A549 (cell line): ENCODE measurements at regions not wholly inside any gene's neighbourhood (a gene's known extent, or its start where the extent isn't known, plus 50 kb on each side); places are given as distances from the start of the nearest gene placed in this dataset.

ENCODE experiments used
- ATAC-seq, 2 experiments: fragments of 200-7000 bp in 1 of 2; fragments of >200 bp in 1 of 2; cut with Nextera tagmentation in 1 of 2; cut with Tn5 transposase in 1 of 2; 3 replicates each; pipeline versions ENCODE4 v1.8.0 to v1.9.1; 2018 to 2020; ENCODE audit warnings: mild to moderate bottlenecking in 1 of 2, moderate library complexity in 1 of 2
- CTCF ChIA-PET: fragments of 300-600 bp; sonication (Branson Sonifier 250); formaldehyde crosslinking; extraction: SDS; loops from one replicate; lab custom pipeline; 2021; ENCODE audit warnings: antibody characterized with exemption, inconsistent platforms; lab: Yijun Ruan, JAX
- POLR2A ChIA-PET: fragments of 350-600 bp; formaldehyde crosslinking; extraction: SDS; loops from one replicate; lab custom pipeline; 2021; ENCODE audit warnings: antibody characterized with exemption, inconsistent platforms; lab: Yijun Ruan, JAX
- DNase-seq, 2 experiments: peaks; one replicate each; pipeline versions ENCODE4 v3.0.0 to v3.0.0-alpha.2; 2011 to 2016; ENCODE audit warnings: low read depth in 1 of 2, low spot score in 1 of 2
- FAIRE-seq: peaks from 2 replicates; lab custom pipeline; 2011; peaks lifted over from hg19 to GRCh38; lab: Jason Lieb, UNC
- H3K27ac ChIP-seq, 2 experiments: fragments of >200 bp; sonication (Bioruptor Twin); formaldehyde crosslinking; 3 replicates each; pipeline ENCODE4 v1.5.1; 2016 to 2017
- H3K4me1 ChIP-seq: fragments of >200 bp; sonication (Bioruptor Twin); formaldehyde crosslinking; 3 replicates; pipeline ENCODE4 v1.6.1; 2016
- H3K4me2 ChIP-seq: fragments of >200 bp; sonication (Bioruptor Twin); formaldehyde crosslinking; 3 replicates; pipeline ENCODE4 v1.6.1; 2016
- H3K4me3 ChIP-seq: fragments of >200 bp; sonication (Bioruptor Twin); formaldehyde crosslinking; 3 replicates; pipeline ENCODE4 v1.5.1; 2016
- H3K9me3 ChIP-seq: fragments of >200 bp; sonication (Bioruptor Twin); formaldehyde crosslinking; 3 replicates; pipeline ENCODE4 v1.6.1; 2016
- CHD4 ChIP-seq: fragments of 200-600 bp; sonication (generic); IDR thresholded peaks from 2 replicates; pipeline ENCODE4 v1.6.1; 2016; ENCODE audit warnings: antibody characterized with exemption, mild to moderate bottlenecking, borderline replicate concordance
- EP300 ChIP-seq, 2 experiments: fragments of >200 bp; sonication (Bioruptor Twin); formaldehyde crosslinking; IDR thresholded peaks; 2 replicates in 1 of 2; 3 replicates in 1 of 2; pipeline ENCODE4 v1.6.1; 2016 to 2017
- ESRRA ChIP-seq: fragments of 150-350 bp; IDR thresholded peaks from 2 replicates; pipeline ENCODE4 v1.6.1; 2014; ENCODE audit warnings: mild to moderate bottlenecking, low read length, borderline replicate concordance
- FOSB ChIP-seq: fragments of 250-450 bp; sonication (Bioruptor Pico); IDR thresholded peaks from 2 replicates; pipeline ENCODE4 v1.5.0; 2020; ENCODE audit warnings: mild to moderate bottlenecking, moderate library complexity
- FOXS1 ChIP-seq: fragments of 250-450 bp; sonication (Bioruptor Pico); IDR thresholded peaks from 2 replicates; pipeline ENCODE4 v1.5.0; 2020; ENCODE audit warnings: mild to moderate bottlenecking, moderate library complexity
- GATA3 ChIP-seq: IDR thresholded peaks from 2 replicates; pipeline ENCODE4 v1.6.1; 2012; ENCODE audit warnings: borderline replicate concordance
- HDAC2 ChIP-seq: fragments of 200-600 bp; sonication (generic); IDR thresholded peaks from 2 replicates; pipeline ENCODE4 v1.6.1; 2016
- HOXA7 ChIP-seq: fragments of 250-450 bp; sonication (Bioruptor Pico); IDR thresholded peaks from 2 replicates; pipeline ENCODE4 v1.5.0; 2020; ENCODE audit warnings: mild to moderate bottlenecking, moderate library complexity
- HOXB13 ChIP-seq: fragments of 250-450 bp; sonication (Bioruptor Pico); IDR thresholded peaks from 2 replicates; pipeline ENCODE4 v1.5.0; 2020; ENCODE audit warnings: low read depth, mild to moderate bottlenecking, moderate library complexity
- MAFK ChIP-seq: fragments of 450-650 bp; IDR thresholded peaks from 2 replicates; pipeline ENCODE4 v1.6.1; 2014; ENCODE audit not compliant: partially characterized antibody
- MYC ChIP-seq: IDR thresholded peaks from 2 replicates; pipeline ENCODE4 v1.6.1; 2012; ENCODE audit warnings: mild to moderate bottlenecking, inconsistent platforms, low read length, improper control_type of control experiment, borderline replicate concordance
- RAD21 ChIP-seq, 2 experiments: fragments of >200 bp in 1 of 2; sonication (Bioruptor Twin) in 1 of 2; formaldehyde crosslinking in 1 of 2; IDR thresholded peaks in 1 of 2; conservative IDR thresholded peaks in 1 of 2; 2 replicates in 1 of 2; 3 replicates in 1 of 2; pipeline ENCODE4 v1.6.1; 2012 to 2018; ENCODE audit warnings: inconsistent platforms in 1 of 2
- RCOR1 ChIP-seq: fragments of 150-350 bp; IDR thresholded peaks from 2 replicates; pipeline ENCODE4 v1.6.1; 2014; ENCODE audit warnings: antibody characterized with exemption, low read length, low read depth
- RFX5 ChIP-seq: fragments of 450-650 bp; IDR thresholded peaks from 2 replicates; pipeline ENCODE4 v1.7.1; 2014; ENCODE audit warnings: antibody characterized with exemption, mild to moderate bottlenecking, moderate library complexity
- RNF2 ChIP-seq: fragments of 200-600 bp; sonication (generic); IDR thresholded peaks from 2 replicates; pipeline ENCODE4 v1.6.1; 2016; ENCODE audit warnings: low read depth, mild to moderate bottlenecking, antibody characterized with exemption, moderate library complexity, borderline replicate concordance
- SREBF2 ChIP-seq: fragments of 450-650 bp; IDR thresholded peaks from 2 replicates; pipeline ENCODE4 v1.6.1; 2014; ENCODE audit warnings: mild to moderate bottlenecking, moderate library complexity
- ZNF302 ChIP-seq: fragments of 250-450 bp; sonication (Bioruptor Pico); IDR thresholded peaks from 2 replicates; pipeline ENCODE4 v1.9.0; 2021; ENCODE audit warnings: inconsistent platforms, mild to moderate bottlenecking, moderate library complexity
- ZSCAN20 ChIP-seq: fragments of 250-450 bp; sonication (Bioruptor Pico); IDR thresholded peaks from 2 replicates; pipeline ENCODE4 v1.8.0; 2022; ENCODE audit warnings: mild to moderate bottlenecking, moderate library complexity
- WGBS: methylation state at CpG from one replicate; pipeline ENCODE4 v1.1.6; 2017; ENCODE audit errors: missing lambda C conversion rate; 5-methylcytosine and 5-hydroxymethylcytosine counted together
- TF ChIP-seq, protein P1 (sequence below): fragments of >200 bp; sonication (Bioruptor Twin); formaldehyde crosslinking; IDR thresholded peaks from 2 replicates; pipeline ENCODE4 v1.6.1; 2016
- TF ChIP-seq, protein P2 (sequence below): fragments of 250-450 bp; sonication (Bioruptor Pico); IDR thresholded peaks from 2 replicates; pipeline ENCODE4 v1.5.0; 2020; ENCODE audit warnings: low read depth, mild to moderate bottlenecking, moderate library complexity
- TF ChIP-seq, protein P3 (sequence below): IDR thresholded peaks from 2 replicates; pipeline ENCODE4 v1.6.1; 2012

DNA sequence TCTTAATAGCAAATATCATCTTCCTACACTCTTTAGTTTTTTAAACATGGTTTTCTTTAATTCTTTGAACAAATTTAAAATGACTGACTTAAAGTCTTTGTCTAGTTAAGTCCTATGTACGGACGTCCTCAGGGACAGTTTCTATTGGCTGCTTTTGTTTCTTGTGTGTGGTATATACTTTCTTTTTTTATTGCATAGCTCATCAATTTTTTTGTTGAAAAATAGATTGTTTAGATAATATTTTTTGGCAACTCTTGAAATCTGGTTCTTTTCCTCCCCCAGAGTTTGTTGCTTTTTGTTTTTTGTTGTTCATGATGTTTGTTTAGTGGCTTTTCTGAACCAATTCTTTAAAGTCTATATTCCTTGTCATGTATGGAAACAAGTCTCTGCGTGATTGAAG is 479.8 kb downstream of the PREX1 start:
- CTCF ChIA-PET, result no interaction called here
- H3K27ac ChIP-seq, result no peak overlapping the region
- no peak for ATAC-seq

DNA sequence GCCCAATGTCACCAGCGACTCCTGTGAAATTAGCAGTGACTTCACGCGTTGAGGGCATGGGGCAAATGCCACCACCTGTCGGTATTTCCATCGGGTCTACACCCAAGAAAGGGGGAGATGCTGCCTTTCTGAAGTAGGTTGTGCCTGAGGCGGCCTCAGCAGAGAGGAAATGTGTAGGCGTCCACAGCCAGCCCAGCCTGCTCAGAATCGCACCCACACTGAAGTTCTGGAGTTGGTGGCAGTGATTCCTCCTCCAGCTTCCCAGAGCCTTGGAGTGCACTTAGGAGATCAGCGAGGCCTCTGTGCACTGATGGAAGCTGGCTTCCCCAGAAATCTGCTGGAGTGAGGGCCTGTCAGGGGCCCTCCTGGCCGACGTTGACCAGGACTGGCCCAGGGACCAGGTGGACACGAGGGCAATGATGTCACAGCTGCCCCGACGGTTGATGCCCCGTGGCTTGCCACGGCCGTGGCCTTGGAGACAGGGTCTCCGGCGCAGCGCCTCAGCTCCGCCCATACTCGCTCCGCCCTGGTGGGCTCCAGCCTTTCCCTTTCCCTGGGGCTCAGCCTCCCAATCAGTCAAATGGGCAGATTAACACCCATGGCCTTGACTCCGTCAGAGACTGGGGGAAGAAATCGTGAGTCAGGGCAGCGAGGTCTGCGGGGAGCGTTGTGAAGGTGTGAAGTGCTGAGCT is 484.8 kb downstream of the PREX1 start:
- ATAC-seq (no peak), DNase-seq (no peak), FAIRE-seq (no peak)
- Histone ChIP-seq H3K4me3 (no peak overlapping the region), H3K4me1 (peaks cover 18% of the 10 kb centered on the region), H3K9me3 (no peaks in the 10 kb centered on the region), H3K4me2 (no peak overlapping the region), H3K27ac (no peak overlapping the region)
- ChIA-PET POLR2A (no interaction called here), CTCF (interaction anchor here (0.6 to 2.1 kb wide), 3 partner anchors 9 to 562 kb away, joined by 3 to 6 read pairs (median 4); no protein-coding TSS in a partner anchor)
- TF ChIP-seq RNF2 (no peak), HOXB13 (CRISPR knock-in tag) (no peak), RAD21 (conservative IDR thresholded peaks at IDR 0.05 in 1 of 2, IDR thresholded peaks at IDR 0.05 in 1 of 2) (no peak), SREBF2 (no peak), HOXA7 (CRISPR knock-in tag) (no peak), RCOR1 (no peak), HDAC2 (no peak), FOSB (CRISPR knock-in tag) (no peak), EP300 (IDR thresholded peaks at IDR 0.05) (no peak), FOXS1 (CRISPR knock-in tag) (no peak), ESRRA (no peak)
- TF ChIP-seq, protein P1, sequence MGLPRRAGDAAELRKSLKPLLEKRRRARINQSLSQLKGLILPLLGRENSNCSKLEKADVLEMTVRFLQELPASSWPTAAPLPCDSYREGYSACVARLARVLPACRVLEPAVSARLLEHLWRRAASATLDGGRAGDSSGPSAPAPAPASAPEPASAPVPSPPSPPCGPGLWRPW, result no peak
- TF ChIP-seq, protein P2, sequence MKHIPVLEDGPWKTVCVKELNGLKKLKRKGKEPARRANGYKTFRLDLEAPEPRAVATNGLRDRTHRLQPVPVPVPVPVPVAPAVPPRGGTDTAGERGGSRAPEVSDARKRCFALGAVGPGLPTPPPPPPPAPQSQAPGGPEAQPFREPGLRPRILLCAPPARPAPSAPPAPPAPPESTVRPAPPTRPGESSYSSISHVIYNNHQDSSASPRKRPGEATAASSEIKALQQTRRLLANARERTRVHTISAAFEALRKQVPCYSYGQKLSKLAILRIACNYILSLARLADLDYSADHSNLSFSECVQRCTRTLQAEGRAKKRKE, result no peak
- 69% methylated on average over 15 of the region's 28 CpGs for WGBS

More for the DNA sequence above, 479.8 kb downstream of the PREX1 start:
- WGBS, result 18% methylated on average over 3 of the region's 3 CpGs
- Histone ChIP-seq H3K4me1 (no peaks in the 10 kb centered on the region), H3K9me3 (no peaks in the 10 kb centered on the region)
- DNase-seq, result no peak
- no peak for FAIRE-seq
- POLR2A ChIA-PET, result no interaction called here
- TF ChIP-seq, protein P2, result no peak
- no peak for TF ChIP-seq MYC
- TF ChIP-seq MAFK, result peak; percentile 89
- no peak for TF ChIP-seq ESRRA
- no peak for TF ChIP-seq ZSCAN20 (CRISPR knock-in tag)
- TF ChIP-seq ZNF302 (CRISPR knock-in tag), result no peak
- TF ChIP-seq, all 56 proteins: peak for 1
- Histone ChIP-seq H3K4me2 (no peak overlapping the region), H3K4me3 (no peak overlapping the region)

DNA sequence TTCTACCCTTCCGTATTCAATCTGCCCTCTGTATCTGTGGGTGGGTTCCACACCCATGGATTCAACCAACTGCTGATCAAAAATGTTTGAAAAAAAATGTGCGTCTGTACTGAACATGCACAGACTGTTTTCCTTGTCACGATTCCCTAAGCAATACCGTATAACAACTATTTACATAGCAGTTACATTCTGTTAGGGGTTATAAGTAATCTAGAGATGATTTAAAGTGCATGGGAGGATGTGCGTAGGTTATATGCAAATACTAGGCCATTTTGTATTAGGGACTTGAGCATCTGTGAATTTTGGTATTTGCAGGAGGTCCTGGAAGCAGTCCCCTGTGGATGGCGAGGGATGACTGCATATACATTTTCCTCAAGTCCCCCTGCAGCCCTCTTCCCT is 486.9 kb downstream of the PREX1 start:
- POLR2A ChIA-PET, result no interaction called here
- Histone ChIP-seq H3K4me3 (no peak overlapping the region), H3K4me2 (no peak overlapping the region), H3K9me3 (0 out of 3 replicates have a peak, but pooled peaks cover 4% of the 10 kb centered on the region), H3K4me1 (peaks cover 32% of the 10 kb centered on the region), H3K27ac (peak overlapping the region in 1 of 2 experiments; percentile 79; a peak in 2 of 6 replicates)
- FAIRE-seq (no peak), ATAC-seq (no peak), DNase-seq (no peak)
- 63% methylated on average over 6 of the region's 6 CpGs for WGBS
- CTCF ChIA-PET, result interaction anchor here (1.7 kb wide), 2 partner anchors 14 to 663 kb away, joined by 4 to 5 read pairs; no protein-coding TSS in a partner anchor
- TF ChIP-seq, protein P3, sequence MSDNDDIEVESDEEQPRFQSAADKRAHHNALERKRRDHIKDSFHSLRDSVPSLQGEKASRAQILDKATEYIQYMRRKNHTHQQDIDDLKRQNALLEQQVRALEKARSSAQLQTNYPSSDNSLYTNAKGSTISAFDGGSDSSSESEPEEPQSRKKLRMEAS, result no peak
- TF ChIP-seq ESRRA, result no peak
- TF ChIP-seq CHD4, result no peak
- no peak for TF ChIP-seq RFX5
- TF ChIP-seq GATA3, result no peak
